PC-3 (cell line): ENCODE measurements at regions not wholly inside any gene's neighbourhood (a gene's known extent, or its start where the extent isn't known, plus 50 kb on each side); places are given as distances from the start of the nearest gene placed in this dataset.

Source experiments
- ATAC-seq: fragments of 200-7000 bp; cut with Tn5 transposase; 2 replicates; pipeline ENCODE4 v1.9.1; 2020; ENCODE audit warnings: mild to moderate bottlenecking, moderate library complexity
- BruUV-seq: library from RNA; stranded (reverse); fragments of 400-500 nt; replicated peaks from 2 replicates; lab custom pipeline; 2021; lab: Mats Ljungman, UMichigan
- CTCF ChIA-PET: fragments of 300-600 bp; sonication (Branson Sonifier 250); formaldehyde crosslinking; loops from one replicate; lab custom pipeline; 2022; ENCODE audit warnings: antibody characterized with exemption; lab: Charles Lee
- POLR2A ChIA-PET: fragments of 300-600 bp; sonication (Branson Sonifier 250); formaldehyde crosslinking; loops from one replicate; lab custom pipeline; 2022; ENCODE audit warnings: antibody characterized with exemption; ENCODE audit not compliant: unreplicated experiment; lab: Charles Lee
- DNase-seq: peaks from one replicate; pipeline ENCODE4 v3.0.0-alpha.2; 2015
- H2AFZ ChIP-seq: fragments of 300-600 bp; sonication (generic); 2 replicates; pipeline ENCODE4 v1.6.0; 2016; ENCODE audit warnings: antibody characterized with exemption, low read length
- H3F3A ChIP-seq: fragments of 300-600 bp; sonication (generic); one replicate; pipeline ENCODE4 v1.6.0; 2017; ENCODE audit warnings: antibody characterized with exemption, low read length, control low read depth, mild to moderate bottlenecking; ENCODE audit not compliant: unreplicated experiment
- H3K27ac ChIP-seq: fragments of 300-600 bp; sonication (generic); 2 replicates; pipeline ENCODE4 v1.5.1; 2016; ENCODE audit warnings: mild to moderate bottlenecking, low read length
- H3K27me3 ChIP-seq: fragments of 300-600 bp; sonication (generic); 2 replicates; pipeline ENCODE4 v1.6.1; 2016; ENCODE audit warnings: low read length, mixed read lengths
- H3K36me3 ChIP-seq: fragments of 300-600 bp; sonication (generic); 2 replicates; pipeline ENCODE4 v1.6.1; 2016; ENCODE audit warnings: low read depth, mixed run types, low read length, mixed read lengths
- H3K4me1 ChIP-seq: fragments of 300-600 bp; sonication (generic); 2 replicates; pipeline ENCODE4 v1.5.1; 2016; ENCODE audit warnings: low read length; ENCODE audit not compliant: insufficient read depth
- H3K4me2 ChIP-seq: fragments of 300-600 bp; sonication (generic); 2 replicates; pipeline ENCODE4 v1.6.0; 2016; ENCODE audit warnings: low read length
- H3K4me3 ChIP-seq: fragments of 300-600 bp; sonication (generic); 2 replicates; pipeline ENCODE4 v1.5.1; 2016; ENCODE audit warnings: mild to moderate bottlenecking, low read length, mixed read lengths
- H3K79me2 ChIP-seq: fragments of 300-600 bp; sonication (generic); 2 replicates; pipeline ENCODE4 v1.6.1; 2017; ENCODE audit warnings: low read length, mixed read lengths
- H3K9ac ChIP-seq: fragments of 300-600 bp; sonication (generic); 2 replicates; pipeline ENCODE4 v1.6.0; 2016; ENCODE audit warnings: mild to moderate bottlenecking, low read length
- H3K9me2 ChIP-seq: fragments of 300-600 bp; sonication (generic); replicated peaks from 2 replicates; pipeline ENCODE4 v1.6.1; 2016; ENCODE audit warnings: mixed run types, low read length, mixed read lengths
- H3K9me3 ChIP-seq: fragments of 300-600 bp; sonication (generic); 2 replicates; pipeline ENCODE4 v1.6.1; 2016; ENCODE audit warnings: low read length, mixed read lengths
- H4K20me1 ChIP-seq: fragments of 300-600 bp; sonication (generic); 2 replicates; pipeline ENCODE4 v1.6.1; 2016; ENCODE audit warnings: low read length, mixed read lengths
- CTCF ChIP-seq: fragments of 300-600 bp; sonication (generic); conservative IDR thresholded peaks from 2 replicates; pipeline ENCODE4 v1.5.1; 2017; ENCODE audit warnings: antibody characterized with exemption, low read depth, mild to moderate bottlenecking, low read length
- EZH2 ChIP-seq: fragments of 300-600 bp; sonication (generic); IDR thresholded peaks from one replicate; pipeline ENCODE4 v1.6.1; 2017; ENCODE audit warnings: antibody characterized with exemption, mild to moderate bottlenecking, low read length; ENCODE audit not compliant: unreplicated experiment
- EZH2phosphoT487 ChIP-seq: fragments of 300-600 bp; sonication (generic); IDR thresholded peaks from 2 replicates; pipeline ENCODE4 v1.6.1; 2018; ENCODE audit warnings: mild to moderate bottlenecking, antibody characterized with exemption, low read length, borderline replicate concordance
- intact Hi-C: fragments of 100-400 bp; cut with micrococcal nuclease; formaldehyde crosslinking; loops from 2 replicates; pipeline ENCODE4 v1.9.0; 2023

- no peak overlapping the region for H3K27ac ChIP-seq
- H3K79me2 ChIP-seq, result no peaks in the 10 kb centered on the region
- H3K9me3 ChIP-seq, result no peaks in the 10 kb centered on the region
- no peak overlapping the region for H3K9ac ChIP-seq
- H3K36me3 ChIP-seq, result no peaks in the 10 kb centered on the region
- no peak overlapping the region for H2AFZ ChIP-seq
- H4K20me1 ChIP-seq, result no peaks in the 10 kb centered on the region
- intact Hi-C loops, result no loop called here
- BruUV-seq, result no TSS peak
- 0 out of 2 replicates have a peak, but pooled peaks cover 13% of the 10 kb centered on the region for H3K27me3 ChIP-seq
- ChIA-PET POLR2A (no interaction called here), CTCF (no interaction called here)
- DNase-seq, result no peak
- H3K4me1 ChIP-seq, result no peaks in the 10 kb centered on the region
- TF ChIP-seq EZH2phosphoT487, result no peak
- no peak for TF ChIP-seq EZH2
- no peak for TF ChIP-seq CTCF
- no peak for ATAC-seq
- H3K9me2 ChIP-seq, result no peaks in the 10 kb centered on the region
- no peak overlapping the region for H3K4me3 ChIP-seq
- no peaks in the 10 kb centered on the region for H3F3A ChIP-seq
- no peak overlapping the region for H3K4me2 ChIP-seq
Observed at GRCh38 chr5:113808956-113809355, 295.5 kb downstream of the YTHDC2 start.

DNA sequence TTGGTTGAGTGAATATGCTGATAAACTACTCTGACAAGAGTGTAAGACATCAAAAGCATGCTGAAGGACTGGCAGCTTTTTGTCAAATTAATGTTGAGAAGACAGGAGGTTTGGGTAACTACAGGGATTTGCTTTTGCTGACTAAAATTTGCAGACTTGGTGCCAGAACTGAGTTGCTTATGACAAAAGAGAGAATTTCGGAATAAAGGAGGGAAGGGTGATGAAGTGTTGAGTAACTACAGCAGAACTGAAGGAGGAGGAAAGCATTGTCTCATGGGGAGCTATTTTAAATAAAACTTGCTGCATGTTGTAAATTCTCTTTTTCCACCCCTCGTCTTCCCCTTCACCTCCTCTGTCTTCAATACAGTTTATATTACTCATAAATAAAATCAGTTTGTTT is 296.1 kb downstream of the YTHDC2 start:
- no peak for DNase-seq
- H3F3A ChIP-seq, result no peaks in the 10 kb centered on the region
- H3K9me3 ChIP-seq, result no peaks in the 10 kb centered on the region
- H3K9me2 ChIP-seq, result no peaks in the 10 kb centered on the region
- no peak overlapping the region for H2AFZ ChIP-seq
- no peaks in the 10 kb centered on the region for H3K79me2 ChIP-seq
- BruUV-seq, result no TSS peak
- ChIA-PET POLR2A (no interaction called here), CTCF (no interaction called here)
- intact Hi-C loops, result no loop called here
- no peaks in the 10 kb centered on the region for H4K20me1 ChIP-seq
- no peak overlapping the region for H3K27ac ChIP-seq
- TF ChIP-seq EZH2phosphoT487, result no peak
- no peak for TF ChIP-seq EZH2
- TF ChIP-seq CTCF, result no peak
- no peaks in the 10 kb centered on the region for H3K4me1 ChIP-seq
- no peak overlapping the region for H3K4me3 ChIP-seq
- ATAC-seq, result no peak
- 0 out of 2 replicates have a peak, but pooled peaks cover 13% of the 10 kb centered on the region for H3K27me3 ChIP-seq
- H3K9ac ChIP-seq, result no peak overlapping the region
- H3K4me2 ChIP-seq, result no peak overlapping the region
- H3K36me3 ChIP-seq, result no peaks in the 10 kb centered on the region

DNA sequence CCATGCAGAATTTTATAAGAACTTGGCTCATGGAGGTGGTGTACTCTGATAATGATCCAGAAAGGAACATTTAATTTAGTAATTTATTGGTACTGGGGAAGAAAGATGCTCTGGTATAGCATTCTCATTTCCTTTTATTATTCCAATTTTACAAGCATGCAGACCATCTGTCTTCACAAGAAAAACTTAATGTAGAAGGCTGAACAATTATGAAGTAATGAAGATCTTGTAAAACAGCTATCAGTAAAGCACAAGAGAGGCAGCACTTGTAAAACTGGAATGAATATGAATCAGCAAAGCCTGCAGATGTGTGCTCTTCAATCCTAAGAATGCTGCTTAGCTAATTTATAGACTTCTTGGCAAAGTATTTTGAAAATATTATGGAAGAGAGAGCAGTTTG is 300.0 kb downstream of the YTHDC2 start:
- H3K79me2 ChIP-seq, result no peaks in the 10 kb centered on the region
- no peak overlapping the region for H3K4me3 ChIP-seq
- H3K9me2 ChIP-seq, result no peaks in the 10 kb centered on the region
- DNase-seq (no peak), ATAC-seq (no peak)
- TF ChIP-seq EZH2 (no peak), EZH2phosphoT487 (no peak), CTCF (no peak)
- no peaks in the 10 kb centered on the region for H4K20me1 ChIP-seq
- POLR2A ChIA-PET, result no interaction called here
- no peak overlapping the region for H3K9ac ChIP-seq
- 0 out of 2 replicates have a peak, but pooled peaks cover 4% of the 10 kb centered on the region for H3K27me3 ChIP-seq
- H3K9me3 ChIP-seq, result no peaks in the 10 kb centered on the region
- H2AFZ ChIP-seq, result no peak overlapping the region
- no peak overlapping the region for H3K27ac ChIP-seq
- no peaks in the 10 kb centered on the region for H3F3A ChIP-seq
- H3K4me1 ChIP-seq, result no peaks in the 10 kb centered on the region
- no TSS peak for BruUV-seq
- CTCF ChIA-PET, result no interaction called here
- no peak overlapping the region for H3K4me2 ChIP-seq
- H3K36me3 ChIP-seq, result no peaks in the 10 kb centered on the region
- intact Hi-C loops, result no loop called here
